CD4-positive, alpha-beta T cell (primary cell): ENCODE measurements at regions not wholly inside any gene's neighbourhood (a gene's known extent, or its start where the extent isn't known, plus 50 kb on each side); places are given as distances from the start of the nearest gene placed in this dataset.
"Not testable (repeated sequence)": the region's sequence is repeated elsewhere in the genome, so short reads cannot be mapped to it uniquely, and the experiment has no call there.

ENCODE experiments used
- ATAC-seq: fragments of 200-7000 bp; cut with Tn5 transposase; one replicate; pipeline ENCODE4 v1.10.0; 2022; ENCODE audit warnings: mild to moderate bottlenecking; ENCODE audit not compliant: poor library complexity
- CTCF ChIA-PET: fragments of 350-600 bp; sonication (Branson Sonifier 250); formaldehyde crosslinking; loops from one replicate; lab custom pipeline; 2021; ENCODE audit warnings: antibody characterized with exemption, inconsistent platforms; lab: Charles Lee
- POLR2A ChIA-PET: fragments of 350-600 bp; sonication (Branson Sonifier 250); formaldehyde crosslinking; loops from one replicate; lab custom pipeline; 2021; ENCODE audit warnings: antibody characterized with exemption, inconsistent platforms; lab: Charles Lee
- DNase-seq, 14 experiments: peaks; one replicate each; pipeline ENCODE4 v3.0.0-alpha.2; 2013 to 2020; ENCODE audit warnings: mixed read lengths in 2 of 14
- H3K27ac ChIP-seq, 2 donors: one replicate each; pipeline versions ENCODE4 v1.5.1 to v1.7.0; 2013; ENCODE audit warnings: low read length in 2 of 2, low read depth in 1 of 2, mild to moderate bottlenecking in 1 of 2
- H3K27me3 ChIP-seq, 2 experiments: 1 replicate in 1 of 2; 2 replicates in 1 of 2; pipeline versions ENCODE4 v1.6.1 to v1.7.0; 2013; ENCODE audit warnings: low read length in 2 of 2, control low read depth in 1 of 2, mild to moderate bottlenecking in 1 of 2, moderate library complexity in 1 of 2; ENCODE audit not compliant: insufficient read depth in 2 of 2, control insufficient read depth in 1 of 2
- H3K36me3 ChIP-seq: one replicate; pipeline ENCODE4 v1.6.1; 2013; ENCODE audit warnings: low read length, control low read depth; ENCODE audit not compliant: insufficient read depth
- H3K4me1 ChIP-seq: one replicate; pipeline ENCODE4 v1.6.1; 2013; ENCODE audit warnings: low read length, control low read depth; ENCODE audit not compliant: insufficient read depth
- H3K4me3 ChIP-seq: one replicate; pipeline ENCODE4 v1.5.1; 2013; ENCODE audit warnings: mild to moderate bottlenecking, low read length, moderate library complexity
- H3K9me3 ChIP-seq, 2 experiments: 1 replicate in 1 of 2; 2 replicates in 1 of 2; pipeline versions ENCODE4 v1.6.1 to v1.7.0; 2013; ENCODE audit warnings: low read length in 2 of 2, mild to moderate bottlenecking in 2 of 2, control low read depth in 1 of 2, moderate library complexity in 1 of 2; ENCODE audit not compliant: control insufficient read depth in 1 of 2, insufficient read depth in 1 of 2
- H3K27ac Mint-ChIP-seq: one replicate; pipeline ENCODE4 v1.8.0; 2020; ENCODE audit warnings: mixed read lengths
- H3K27me3 Mint-ChIP-seq: one replicate; pipeline ENCODE4 v1.8.0; 2021; ENCODE audit warnings: mixed read lengths
- H3K36me3 Mint-ChIP-seq: one replicate; pipeline ENCODE4 v1.8.0; 2021; ENCODE audit warnings: low read depth, mixed read lengths
- H3K4me1 Mint-ChIP-seq: one replicate; pipeline ENCODE4 v1.8.0; 2021; ENCODE audit warnings: low read depth, mixed read lengths
- H3K4me3 Mint-ChIP-seq: one replicate; pipeline ENCODE4 v1.8.0; 2020; ENCODE audit warnings: mild to moderate bottlenecking, mixed read lengths
- H3K9me3 Mint-ChIP-seq: one replicate; pipeline ENCODE4 v1.8.0; 2020; ENCODE audit warnings: mixed read lengths
- CTCF ChIP-seq: fragments of 200-600 bp; IDR thresholded peaks from one replicate; pipeline ENCODE4 v1.8.0; 2022; ENCODE audit warnings: antibody characterized with exemption, mild to moderate bottlenecking
- intact Hi-C, 2 experiments: fragments of 100-400 bp; cut with DNase I in 1 of 2; cut with micrococcal nuclease in 1 of 2; formaldehyde crosslinking; loops; one replicate each; pipeline versions ENCODE4 v1.15.1 to v1.9.0; 2023 to 2025; cut with DNase I, micrococcal nuclease

- DNase-seq: no peak
- Mint-ChIP-seq H3K27ac (no peak overlapping the region), H3K9me3 (peaks cover 90% of the 10 kb centered on the region), H3K4me3 (no peak overlapping the region), H3K36me3 (peaks cover 94% of the 10 kb centered on the region), H3K4me1 (no peaks in the 10 kb centered on the region), H3K27me3 (no peaks in the 10 kb centered on the region)
- peaks cover 100% of the 10 kb centered on the region in 2 experiments for H3K9me3 ChIP-seq
- CTCF ChIA-PET: no interaction called here
- POLR2A ChIA-PET: no interaction called here
- H3K27ac ChIP-seq: no peak overlapping the region
- no peaks in the 10 kb centered on the region for H3K36me3 ChIP-seq
- intact Hi-C loops: no loop called here
- ATAC-seq: no peak
- no peaks in the 10 kb centered on the region for H3K4me1 ChIP-seq
- no peaks in the 10 kb centered on the region for H3K27me3 ChIP-seq
- TF ChIP-seq CTCF: no peak
- no peak overlapping the region for H3K4me3 ChIP-seq
Measured at GRCh38 chr21:7947422-7947821, 2574.0 kb upstream of the TPTE start.

DNA sequence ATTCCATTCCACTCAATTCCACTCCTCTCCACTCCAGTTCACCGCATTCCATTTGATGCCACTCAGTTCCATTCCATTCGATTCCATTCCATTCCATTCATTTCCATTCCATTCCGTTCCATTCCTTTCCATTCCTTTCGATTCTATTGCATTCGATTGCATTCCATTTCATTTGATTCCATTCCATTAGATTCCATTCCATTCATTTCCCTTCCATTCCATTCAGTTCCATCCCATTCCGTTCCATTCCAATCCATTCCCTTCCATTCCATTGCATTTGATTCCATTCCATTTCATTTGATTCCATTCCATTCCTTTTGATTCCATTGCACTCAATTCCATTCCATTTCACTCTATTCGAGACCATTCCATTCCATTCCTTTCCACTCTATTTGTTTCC is 2572.7 kb upstream of the TPTE start:
- H3K36me3 Mint-ChIP-seq: peaks cover 96% of the 10 kb centered on the region
- CTCF ChIA-PET: not testable (repeated sequence)

GRCh38 chr21:7949882-7950281 is 2571.5 kb upstream of the TPTE start:
- H3K27me3 Mint-ChIP-seq, H3K4me3 ChIP-seq, H3K4me1 Mint-ChIP-seq, CTCF ChIA-PET, H3K27me3 ChIP-seq, ATAC-seq, H3K36me3 ChIP-seq, POLR2A ChIA-PET, H3K27ac Mint-ChIP-seq, H3K4me3 Mint-ChIP-seq, H3K4me1 ChIP-seq, H3K27ac ChIP-seq, DNase-seq: not testable (repeated sequence)
- H3K9me3 ChIP-seq: peaks cover 97 to 100% of the 10 kb centered on the region in 2 experiments
- peaks cover 94% of the 10 kb centered on the region for H3K36me3 Mint-ChIP-seq
- intact Hi-C loops: loop anchor here in 1 of 2 experiments (2.0 kb wide), 1 partner anchor 25 kb away; no protein-coding TSS in a partner anchor
- H3K9me3 Mint-ChIP-seq: peaks cover 90% of the 10 kb centered on the region

More for the DNA sequence above, 2572.7 kb upstream of the TPTE start:
- intact Hi-C loops: loop anchor here in 1 of 2 experiments (2.0 kb wide), 1 partner anchor 24 kb away; no protein-coding TSS in a partner anchor
- H3K4me3 Mint-ChIP-seq, ATAC-seq, H3K27ac ChIP-seq, H3K4me1 Mint-ChIP-seq, H3K27me3 Mint-ChIP-seq, H3K4me1 ChIP-seq, DNase-seq, H3K36me3 ChIP-seq, H3K4me3 ChIP-seq, POLR2A ChIA-PET, H3K27me3 ChIP-seq, H3K27ac Mint-ChIP-seq: not testable (repeated sequence)
- H3K9me3 ChIP-seq: peaks cover 100% of the 10 kb centered on the region in 2 experiments
- peaks cover 90% of the 10 kb centered on the region for H3K9me3 Mint-ChIP-seq

GRCh38 chr21:7951854-7952519 is 2569.4 kb upstream of the TPTE start:
- POLR2A ChIA-PET: no interaction called here
- Mint-ChIP-seq H3K27me3 (no peaks in the 10 kb centered on the region), H3K9me3 (peaks cover 87% of the 10 kb centered on the region), H3K4me3 (no peak overlapping the region), H3K27ac (no peak overlapping the region), H3K4me1 (no peaks in the 10 kb centered on the region), H3K36me3 (peaks cover 88% of the 10 kb centered on the region)
- CTCF ChIA-PET: no interaction called here
- Histone ChIP-seq H3K4me1 (no peaks in the 10 kb centered on the region), H3K9me3 (peaks cover 97 to 100% of the 10 kb centered on the region in 2 experiments), H3K27me3 (no peaks in the 10 kb centered on the region), H3K36me3 (no peaks in the 10 kb centered on the region), H3K4me3 (no peak overlapping the region), H3K27ac (no peak overlapping the region)
- TF ChIP-seq CTCF: no peak
- no peak for ATAC-seq
- intact Hi-C loops: no loop called here
- no peak for DNase-seq
